Fibroblast of peridontal ligament (primary cell): ENCODE measurements at regions not wholly inside any gene's neighbourhood (a gene's known extent, or its start where the extent isn't known, plus 50 kb on each side); places are given as distances from the start of the nearest gene placed in this dataset.

Experiments
- DNase-seq: peaks from one replicate; pipeline ENCODE4 v3.0.0-alpha.2; 2010; ENCODE audit errors: extremely low read depth

DNA sequence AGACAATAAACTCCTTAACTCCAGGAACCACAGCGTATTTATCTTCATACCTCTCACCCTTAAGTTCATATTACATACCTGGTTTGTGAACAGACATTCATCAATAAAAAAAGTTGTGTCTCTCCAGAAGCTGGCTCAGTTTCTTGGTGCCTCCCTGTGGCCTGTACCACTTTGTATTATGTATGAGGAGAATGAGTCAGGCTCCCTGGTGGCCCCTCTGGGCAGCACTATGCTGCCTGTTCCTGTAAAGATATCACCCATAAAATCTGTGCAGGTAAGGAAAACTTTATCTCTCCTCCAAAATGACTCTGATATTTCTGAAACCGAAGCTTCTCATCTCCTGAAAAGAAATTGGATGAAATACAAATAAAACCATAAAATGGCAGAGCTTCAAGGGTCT, 198.4 kb upstream of the NT5C1B start:
- DNase-seq: no peak

- DNase-seq: no peak
Observed at GRCh38 chr2:18784245-18784644, 194.9 kb upstream of the NT5C1B start.

DNA sequence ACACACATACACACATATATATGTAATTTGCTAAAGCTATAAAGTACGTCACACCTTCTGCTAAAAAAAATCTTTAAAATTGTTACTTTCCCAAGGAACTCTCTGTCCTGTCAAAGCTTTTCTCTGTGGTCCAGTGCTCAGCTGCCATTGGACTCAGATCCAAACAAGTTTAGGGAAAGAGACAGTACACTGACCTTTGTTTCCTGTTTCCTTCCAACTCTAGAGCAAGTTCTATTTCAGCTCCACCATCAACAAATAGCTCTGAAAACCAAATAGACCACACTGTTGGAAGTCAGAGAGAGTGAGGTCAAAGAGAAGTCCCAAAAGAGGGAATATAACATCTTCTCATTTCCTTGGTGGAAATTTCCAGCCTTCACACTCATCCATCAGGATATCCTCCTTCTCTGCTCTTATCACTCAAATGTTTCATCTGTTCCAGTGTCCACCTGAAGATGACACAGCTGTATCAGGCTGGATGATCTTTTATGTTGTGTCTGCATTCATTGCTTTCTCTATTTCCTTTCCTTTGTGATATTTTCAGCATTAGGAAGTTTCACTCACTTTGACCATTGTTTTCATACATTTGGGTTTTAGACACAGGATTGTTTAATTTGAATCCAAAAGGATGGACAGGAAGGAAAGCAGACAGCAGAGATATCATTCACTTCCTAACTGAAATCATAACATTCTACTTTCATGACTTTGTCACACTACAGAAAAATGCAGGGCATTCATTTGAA, 192.3 kb upstream of the NT5C1B start:
- no peak for DNase-seq

DNA sequence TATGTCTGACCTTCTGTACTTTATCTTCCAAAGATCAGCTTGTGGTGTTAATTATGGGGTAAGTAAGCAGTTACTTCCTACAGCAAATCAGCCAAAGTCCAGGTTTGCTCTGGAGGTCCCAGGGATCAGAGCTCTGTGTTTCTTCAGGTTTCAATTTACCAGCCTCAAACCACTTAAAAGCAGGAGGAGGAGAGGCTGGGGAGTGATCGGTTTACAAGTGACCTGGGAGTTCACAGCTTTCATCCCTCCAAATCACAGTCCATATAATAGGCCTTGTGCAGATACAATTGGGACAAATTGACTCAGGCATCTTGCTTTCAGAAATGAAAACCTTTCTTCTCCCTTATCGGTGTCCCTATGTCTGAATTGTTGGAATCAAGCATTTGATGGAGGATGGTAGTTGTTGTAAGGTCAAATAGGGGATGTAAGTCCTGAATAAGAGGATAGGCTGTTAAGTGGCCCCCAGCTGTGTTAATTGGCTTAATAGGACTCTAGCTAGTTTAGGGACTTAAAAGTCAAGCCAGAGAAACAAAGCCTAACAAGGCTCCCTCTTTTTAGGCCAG, 188.0 kb upstream of the NT5C1B start:
- no peak for DNase-seq

DNA sequence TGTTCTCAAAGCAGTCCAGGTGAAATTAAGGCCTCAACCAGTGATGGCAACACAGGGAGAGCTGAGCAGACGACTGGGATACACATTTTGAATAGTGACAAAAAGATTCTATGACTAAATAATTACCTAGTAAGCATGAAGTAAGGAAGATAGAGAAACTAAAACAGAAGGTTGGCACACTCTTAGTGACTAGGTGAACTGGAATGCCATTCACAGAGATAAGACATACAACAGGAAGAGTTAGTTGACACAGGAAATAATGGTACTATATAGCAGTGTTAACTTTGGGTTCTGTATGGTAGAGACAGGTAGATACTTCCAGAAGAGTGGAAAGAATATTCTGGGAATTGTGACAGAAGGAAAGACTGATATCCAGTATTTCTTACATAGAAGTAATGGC, 181.8 kb upstream of the NT5C1B start:
- DNase-seq: no peak

GRCh38 chr2:18763338-18763737, 174.0 kb upstream of the NT5C1B start:
- DNase-seq: peak; percentile 58

GRCh38 chr2:18762667-18763066, 173.3 kb upstream of the NT5C1B start:
- DNase-seq: peak; percentile 28

DNA sequence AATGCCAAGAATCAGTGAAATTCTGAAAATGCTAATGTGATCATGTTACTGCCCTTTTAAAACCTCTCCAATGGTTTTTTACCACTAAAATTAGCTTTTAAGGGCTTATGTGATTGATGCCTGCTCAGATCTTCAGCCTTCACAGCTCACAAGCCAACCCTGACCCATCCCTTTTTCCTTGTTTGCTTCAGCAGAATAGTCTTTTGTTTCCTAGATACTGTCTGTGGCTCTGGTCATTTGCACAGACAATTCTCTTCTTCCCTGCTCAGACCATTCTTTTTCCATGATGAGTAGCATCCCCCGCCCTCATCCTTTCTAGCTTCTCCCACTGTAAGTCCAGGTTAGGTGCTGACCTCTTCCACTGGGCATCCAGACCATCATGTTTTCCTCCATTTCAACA, 164.9 kb upstream of the NT5C1B start:
- DNase-seq: no peak

DNA sequence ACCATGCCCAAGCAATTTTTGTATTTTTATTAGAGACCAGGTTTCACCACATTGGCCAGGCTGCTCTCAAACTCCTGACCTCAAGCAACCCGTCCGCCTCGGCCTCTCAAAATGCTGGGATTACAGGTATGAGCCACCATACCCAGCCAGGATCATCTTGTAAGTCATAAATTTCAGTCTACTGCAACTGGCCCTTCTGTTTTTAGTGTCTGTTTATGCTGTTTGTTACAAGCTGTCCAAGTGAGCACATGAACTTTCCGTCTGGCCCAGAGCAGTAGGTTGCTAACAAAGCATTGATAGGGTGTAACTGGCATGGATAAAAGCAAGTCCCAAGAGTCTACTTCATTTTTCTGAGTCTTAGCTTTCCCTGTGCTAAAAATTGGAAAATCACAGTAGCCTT, 164.4 kb upstream of the NT5C1B start:
- no peak for DNase-seq

GRCh38 chr2:18752667-18753422, 163.5 kb upstream of the NT5C1B start:
- DNase-seq: peak; percentile 31

- DNase-seq: peak; percentile 56
Observed at GRCh38 chr2:18752022-18752493, 162.7 kb upstream of the NT5C1B start.

GRCh38 chr2:18750672-18751554, 161.5 kb upstream of the NT5C1B start:
- DNase-seq: peak; percentile 69

DNA sequence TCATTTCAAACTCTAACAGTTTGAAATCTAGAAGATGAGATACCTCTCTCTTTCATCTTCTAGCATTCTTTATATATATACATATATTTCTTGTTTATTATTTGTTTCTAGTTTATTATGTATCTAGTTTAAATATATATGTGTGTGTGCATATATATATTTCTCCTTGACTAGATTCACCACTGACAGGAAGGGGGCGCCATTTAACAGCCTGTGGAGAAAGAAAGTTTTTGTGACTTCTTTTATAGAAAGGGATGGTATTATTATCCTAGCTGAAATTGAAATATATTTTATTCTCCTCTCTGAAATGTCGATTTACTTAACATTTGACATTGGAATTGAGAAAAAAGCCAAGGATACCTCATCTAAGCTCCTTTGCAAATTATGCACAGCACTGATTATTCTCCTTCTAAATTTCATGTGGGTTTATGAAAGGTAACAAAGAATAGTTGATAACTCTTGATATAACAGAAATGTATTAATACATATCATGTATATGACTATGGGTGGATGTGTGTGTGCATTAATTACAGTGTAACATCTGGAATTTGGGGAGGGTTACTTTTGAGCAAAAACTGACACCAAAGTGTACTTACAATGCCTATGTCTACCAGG, 160.7 kb upstream of the NT5C1B start:
- peak; percentile 86 for DNase-seq

- DNase-seq: no peak
Observed at GRCh38 chr2:18745431-18746272, 156.3 kb upstream of the NT5C1B start.

DNA sequence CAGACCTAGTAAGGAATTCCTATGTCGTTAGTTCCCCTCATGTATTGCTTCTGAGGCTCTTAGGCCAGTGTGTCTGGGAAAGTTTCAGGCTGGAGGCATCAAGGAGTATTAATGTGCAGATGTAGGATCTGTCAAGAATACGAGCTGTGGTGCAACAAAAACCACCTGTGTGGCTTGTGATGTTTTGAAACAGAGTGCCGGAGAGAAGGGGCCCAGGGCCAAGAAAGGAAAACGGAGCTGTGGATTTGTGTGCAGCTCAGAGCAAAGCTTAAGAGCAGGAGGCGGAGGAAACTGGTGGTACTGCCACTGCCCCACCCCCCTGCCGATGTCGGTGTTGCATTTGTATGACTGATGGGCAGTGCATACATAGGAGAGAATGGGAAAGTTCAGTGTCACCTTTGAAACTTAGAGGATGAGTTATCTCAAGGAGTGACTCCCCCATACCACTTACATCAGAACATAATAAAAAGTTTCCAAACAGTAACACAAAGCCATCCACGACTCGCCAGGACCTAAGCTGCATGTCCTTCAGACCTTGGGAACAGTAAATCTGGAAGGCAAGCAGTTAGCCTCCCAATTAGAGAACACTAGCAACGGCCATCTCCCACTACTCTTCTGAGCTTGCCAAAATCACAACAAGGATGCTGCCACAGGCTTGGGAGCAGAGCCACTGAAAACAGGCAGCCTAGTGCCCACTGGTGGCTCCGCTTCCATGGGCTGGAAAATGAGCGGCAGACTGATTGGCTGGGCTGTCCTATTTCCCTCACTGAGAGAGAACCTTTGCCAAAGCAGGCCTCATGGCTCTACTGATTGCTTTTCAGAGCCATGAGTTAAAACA, 152.7 kb upstream of the NT5C1B start:
- no peak for DNase-seq

DNA sequence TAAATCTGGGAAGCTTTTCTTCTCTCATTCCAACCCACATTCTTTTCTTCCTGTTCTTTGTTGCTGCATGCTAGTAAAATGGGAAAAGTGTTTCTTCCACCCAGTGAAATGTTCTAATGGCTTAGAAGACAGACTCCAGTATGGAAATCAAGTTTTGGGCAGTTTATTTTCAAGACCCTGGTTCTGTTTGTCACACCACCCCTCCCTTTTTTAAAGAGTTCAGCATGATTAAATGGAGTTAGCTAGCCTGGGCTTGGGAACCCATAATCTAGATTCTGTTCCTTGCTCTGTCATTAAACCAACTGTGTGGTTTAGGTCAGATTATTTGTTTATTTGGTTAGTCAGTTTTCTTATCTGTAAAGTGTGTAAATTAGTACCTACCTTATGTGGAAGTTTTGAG, 151.8 kb upstream of the NT5C1B start:
- DNase-seq: no peak

DNA sequence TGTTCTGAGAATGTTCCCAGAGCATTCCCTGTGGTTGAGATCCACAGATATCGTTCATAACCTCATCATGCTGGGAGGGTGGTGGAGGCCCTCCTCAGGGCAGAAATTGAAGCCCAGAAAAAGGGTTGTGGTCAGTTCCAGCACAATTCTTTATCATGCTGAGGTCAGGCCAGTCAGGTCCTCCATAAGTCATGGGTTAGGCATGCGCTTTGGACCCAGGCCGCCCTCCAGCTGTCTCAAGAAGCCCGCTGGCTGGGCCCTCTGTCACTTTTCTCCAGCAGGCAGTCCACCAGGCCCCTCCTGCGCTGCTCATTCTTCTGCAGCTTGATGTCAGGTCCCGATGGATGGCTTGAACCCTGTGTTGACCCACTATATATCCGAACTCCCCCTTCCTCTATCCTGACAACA, 151.1 kb upstream of the NT5C1B start:
- no peak for DNase-seq

GRCh38 chr2:18731666-18732065, 142.3 kb upstream of the NT5C1B start:
- DNase-seq: no peak

DNA sequence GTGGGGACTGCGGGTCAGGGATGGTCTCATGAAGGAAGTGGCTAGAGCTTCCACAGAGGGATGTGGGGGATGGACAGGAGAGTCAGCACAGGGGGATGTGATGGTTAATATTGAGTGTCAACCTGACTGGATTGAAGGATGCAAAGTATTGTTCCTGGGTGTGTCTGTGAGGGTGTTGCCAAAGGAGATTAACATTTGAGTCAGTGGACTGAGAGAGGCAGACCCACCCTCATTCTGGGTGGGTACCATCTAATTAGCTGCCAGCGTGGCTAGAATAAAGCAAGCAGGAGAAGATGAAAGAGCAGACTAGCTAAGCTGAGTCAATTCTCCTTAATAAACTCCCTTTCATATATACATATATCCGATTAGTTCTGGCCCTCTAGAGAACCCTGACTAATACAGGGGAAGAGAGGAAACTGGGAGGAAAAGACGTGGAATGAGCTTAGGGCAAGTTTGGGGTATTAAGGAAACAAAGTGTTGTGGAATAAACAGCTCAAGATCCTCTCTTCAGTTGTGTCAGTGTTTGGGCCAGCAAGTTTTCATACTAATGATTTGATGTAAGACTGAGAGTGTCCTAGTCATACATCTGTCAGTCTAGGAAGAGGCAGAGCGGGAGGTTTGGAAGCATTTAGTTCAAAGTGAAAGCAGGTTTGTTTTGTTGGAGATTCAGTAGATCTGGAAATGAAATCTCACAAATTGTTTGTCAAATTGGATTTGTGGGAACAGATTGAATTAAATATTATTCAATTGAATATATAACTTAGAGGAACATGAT, 135.2 kb upstream of the NT5C1B start:
- no peak for DNase-seq
